ENCODE measurements at regions not wholly inside any gene's neighbourhood (a gene's known extent, or its start where the extent isn't known, plus 50 kb on each side); places are given as distances from the start of the nearest gene placed in this dataset.

- DNase-seq (ENCODE audit: low read depth in 2 of 2) = peak in 1 of 2 donors; percentile 48
- H3K4me3 ChIP-seq (replicated peaks in 1 of 2; ENCODE audit: low read depth in 2 of 2, low read length in 2 of 2) = no peak overlapping the region
- TF ChIP-seq, protein P1, sequence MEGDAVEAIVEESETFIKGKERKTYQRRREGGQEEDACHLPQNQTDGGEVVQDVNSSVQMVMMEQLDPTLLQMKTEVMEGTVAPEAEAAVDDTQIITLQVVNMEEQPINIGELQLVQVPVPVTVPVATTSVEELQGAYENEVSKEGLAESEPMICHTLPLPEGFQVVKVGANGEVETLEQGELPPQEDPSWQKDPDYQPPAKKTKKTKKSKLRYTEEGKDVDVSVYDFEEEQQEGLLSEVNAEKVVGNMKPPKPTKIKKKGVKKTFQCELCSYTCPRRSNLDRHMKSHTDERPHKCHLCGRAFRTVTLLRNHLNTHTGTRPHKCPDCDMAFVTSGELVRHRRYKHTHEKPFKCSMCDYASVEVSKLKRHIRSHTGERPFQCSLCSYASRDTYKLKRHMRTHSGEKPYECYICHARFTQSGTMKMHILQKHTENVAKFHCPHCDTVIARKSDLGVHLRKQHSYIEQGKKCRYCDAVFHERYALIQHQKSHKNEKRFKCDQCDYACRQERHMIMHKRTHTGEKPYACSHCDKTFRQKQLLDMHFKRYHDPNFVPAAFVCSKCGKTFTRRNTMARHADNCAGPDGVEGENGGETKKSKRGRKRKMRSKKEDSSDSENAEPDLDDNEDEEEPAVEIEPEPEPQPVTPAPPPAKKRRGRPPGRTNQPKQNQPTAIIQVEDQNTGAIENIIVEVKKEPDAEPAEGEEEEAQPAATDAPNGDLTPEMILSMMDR (IDR thresholded peaks at IDR 0.05; ENCODE audit: low read depth, low read length) = no peak
Measured at GRCh38 chr1:168918860-168919741, 187.4 kb upstream of the ATP1B1 start.

DNA sequence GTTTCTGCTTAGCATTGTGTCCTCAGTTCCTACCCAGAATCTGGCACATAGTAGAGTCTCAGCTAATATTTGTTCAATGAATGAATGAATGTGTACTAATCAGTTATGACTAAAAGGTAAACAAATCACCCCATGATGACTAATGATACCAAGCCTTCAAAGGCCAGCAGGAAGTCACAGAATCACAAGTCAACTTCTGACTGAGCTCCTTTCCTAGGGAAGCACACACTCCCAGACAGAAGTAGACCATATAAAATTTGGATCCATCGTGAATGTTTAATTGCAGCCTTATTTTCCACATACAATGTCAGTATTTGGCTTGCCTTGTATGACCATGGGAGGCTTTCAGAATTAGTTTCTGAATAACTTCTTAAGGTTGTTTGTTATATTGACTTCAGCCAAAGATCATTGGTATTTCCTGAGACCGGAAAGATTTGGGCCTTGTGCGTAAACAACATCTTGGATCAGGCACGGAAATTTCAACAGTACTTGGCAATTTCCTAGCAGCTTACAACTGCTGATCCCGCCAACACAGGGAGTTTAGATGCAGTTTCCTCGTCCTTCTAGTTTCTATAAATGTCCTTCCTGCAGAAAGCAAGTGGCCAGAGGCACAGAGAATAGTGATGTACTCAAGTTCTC lies 185.9 kb upstream of the ATP1B1 start:
- TF ChIP-seq, protein P1 (IDR thresholded peaks at IDR 0.05; ENCODE audit: low read depth, low read length) = no peak
- DNase-seq (ENCODE audit: low read depth in 2 of 2) = peak; percentile 86 to 95
- no peak overlapping the region for H3K4me3 ChIP-seq (replicated peaks in 1 of 2; ENCODE audit: low read depth in 2 of 2, low read length in 2 of 2)

DNA sequence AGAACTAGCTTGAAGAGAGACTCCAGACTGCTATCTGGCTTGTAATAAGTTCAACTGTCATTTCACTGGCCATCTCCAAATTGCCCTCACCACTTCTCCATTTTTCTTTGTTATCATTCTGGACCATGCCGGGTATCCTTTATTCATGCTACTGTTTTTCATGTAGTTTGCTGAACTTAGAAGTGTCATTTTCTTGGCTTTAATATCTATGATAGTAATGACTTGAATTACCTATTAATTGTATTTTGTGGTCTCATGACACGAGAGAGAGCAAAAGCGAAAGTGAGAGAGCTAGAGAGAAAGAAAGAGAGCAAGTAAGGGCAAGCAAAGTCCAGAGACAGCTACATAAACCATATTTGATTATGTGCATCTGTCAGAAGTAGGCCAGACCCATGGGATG lies 184.9 kb upstream of the ATP1B1 start:
- H3K4me3 ChIP-seq (replicated peaks in 1 of 2; ENCODE audit: low read depth in 2 of 2, low read length in 2 of 2) = no peak overlapping the region
- peak in 1 of 2 donors; percentile 13 for DNase-seq (ENCODE audit: low read depth in 2 of 2)

GRCh38 chr1:168923521-168924136 lies 182.9 kb upstream of the ATP1B1 start:
- TF ChIP-seq, protein P1 (IDR thresholded peaks at IDR 0.05; ENCODE audit: low read depth, low read length) = no peak
- peak in 1 of 2 donors; percentile 11 for DNase-seq (ENCODE audit: low read depth in 2 of 2)
- H3K4me3 ChIP-seq (replicated peaks in 1 of 2; ENCODE audit: low read depth in 2 of 2, low read length in 2 of 2) = no peak overlapping the region

More for the DNA sequence above, 184.9 kb upstream of the ATP1B1 start:
- TF ChIP-seq, protein P1 (IDR thresholded peaks at IDR 0.05; ENCODE audit: low read depth, low read length) = no peak

GRCh38 chr1:168924976-168925375 lies 181.5 kb upstream of the ATP1B1 start:
- no peak for DNase-seq (ENCODE audit: low read depth in 2 of 2)
- TF ChIP-seq, protein P1 (IDR thresholded peaks at IDR 0.05; ENCODE audit: low read depth, low read length) = no peak
- no peak overlapping the region for H3K4me3 ChIP-seq (replicated peaks in 1 of 2; ENCODE audit: low read depth in 2 of 2, low read length in 2 of 2)

DNA sequence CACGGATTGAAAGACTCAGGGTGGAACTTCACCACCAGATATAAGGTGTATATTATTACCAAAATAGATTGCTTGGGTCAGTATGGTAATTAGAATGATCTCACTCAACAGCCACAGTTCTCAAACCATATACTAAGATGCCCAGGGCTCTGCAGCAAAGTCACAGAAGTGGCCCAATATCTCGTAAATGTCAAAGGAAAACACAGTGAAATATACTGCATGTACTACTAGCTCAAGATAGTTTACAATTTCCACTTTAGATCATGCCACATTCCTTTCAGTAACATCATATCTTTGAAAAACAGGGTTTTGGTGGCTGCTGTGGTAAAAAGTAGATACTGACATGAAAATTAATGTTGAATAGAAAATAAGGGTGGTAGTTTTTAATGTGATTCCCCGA lies 180.3 kb upstream of the ATP1B1 start:
- no peak for DNase-seq (ENCODE audit: low read depth in 2 of 2)
- TF ChIP-seq, protein P1 (IDR thresholded peaks at IDR 0.05; ENCODE audit: low read depth, low read length) = no peak
- H3K4me3 ChIP-seq (replicated peaks in 1 of 2; ENCODE audit: low read depth in 2 of 2, low read length in 2 of 2) = no peak overlapping the region

Measured in cardiac fibroblast (primary cell).